ENCODE measurements at regions not wholly inside any gene's neighbourhood (a gene's known extent, or its start where the extent isn't known, plus 50 kb on each side); places are given as distances from the start of the nearest gene placed in this dataset.
"Not testable (repeated sequence)": the region's sequence is repeated elsewhere in the genome, so short reads cannot be mapped to it uniquely, and the experiment has no call there.

DNA sequence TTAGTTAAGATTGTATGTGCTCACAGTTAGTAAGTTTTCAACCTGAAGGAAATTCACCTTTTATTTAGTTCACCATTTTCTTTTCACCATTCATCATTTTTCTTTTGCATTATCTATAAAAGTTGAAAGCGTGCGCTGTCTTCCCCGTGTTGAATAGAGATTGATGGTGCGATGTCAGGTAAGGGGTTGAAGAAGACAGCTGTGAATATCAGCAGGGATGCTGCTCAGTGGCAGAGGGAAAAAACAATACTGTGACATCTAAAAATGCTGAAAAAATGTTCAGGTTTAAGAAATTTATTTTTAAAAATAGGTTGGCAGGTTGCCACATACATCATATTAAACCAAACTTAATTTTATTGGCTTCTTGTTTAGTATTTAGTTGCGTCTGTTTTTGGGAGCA lies 815.0 kb downstream of the DTWD2 start:
- no peaks in the 10 kb centered on the region for H3K9me3 ChIP-seq (ENCODE audit: control insufficient read depth, insufficient read depth, low read length)
- no peaks in the 10 kb centered on the region for H3K36me3 ChIP-seq (ENCODE audit: insufficient read depth, low read length)
- no peaks in the 10 kb centered on the region for H3K4me1 ChIP-seq (ENCODE audit: insufficient read depth, low read length)
- no peak overlapping the region for H3K9ac ChIP-seq (ENCODE audit: low read depth, low read length)

DNA sequence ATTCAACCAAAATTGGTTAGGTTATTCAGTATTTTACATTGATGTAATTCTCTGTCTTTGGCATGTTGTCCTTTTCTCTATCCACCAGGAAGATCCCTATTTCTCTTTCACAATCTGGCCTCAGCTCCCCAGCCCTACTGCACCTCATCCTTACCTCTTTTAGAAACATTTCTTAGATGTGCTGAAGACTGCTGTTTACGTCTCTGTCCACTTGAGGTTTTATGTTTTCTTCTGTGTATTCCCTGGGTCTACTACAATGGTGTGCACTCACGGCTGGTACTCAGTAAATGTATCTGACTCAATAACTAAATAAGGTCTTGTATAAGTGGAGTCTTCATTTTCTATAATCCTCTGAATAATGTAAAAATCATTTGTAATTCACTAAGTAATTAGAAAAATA lies 822.7 kb downstream of the DTWD2 start:
- Histone ChIP-seq H3K4me1 (ENCODE audit: insufficient read depth, low read length) (no peaks in the 10 kb centered on the region), H3K36me3 (ENCODE audit: insufficient read depth, low read length) (no peaks in the 10 kb centered on the region), H3K9me3 (ENCODE audit: control insufficient read depth, insufficient read depth, low read length) (no peaks in the 10 kb centered on the region), H3K9ac (ENCODE audit: low read depth, low read length) (no peak overlapping the region)

DNA sequence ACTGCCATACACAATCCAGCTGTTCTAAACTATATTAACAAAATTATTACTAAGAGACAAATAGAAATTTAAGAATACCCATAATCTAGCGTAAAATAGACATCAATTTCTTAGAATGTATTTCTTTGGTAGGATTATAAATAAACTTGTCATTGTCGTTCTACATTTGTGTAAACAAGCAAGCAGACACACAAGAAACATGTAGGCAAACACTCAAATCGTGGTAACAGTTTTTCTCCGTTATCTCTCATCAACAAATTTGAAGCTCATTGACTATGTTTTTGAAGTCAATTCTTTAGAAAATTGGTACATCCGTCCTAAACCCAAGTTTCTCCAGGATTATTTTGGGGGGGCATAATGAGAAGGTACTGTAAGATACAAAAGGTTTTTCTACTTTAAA lies 832.2 kb downstream of the DTWD2 start:
- H3K9me3 ChIP-seq (ENCODE audit: control insufficient read depth, insufficient read depth, low read length), result no peaks in the 10 kb centered on the region
- no peaks in the 10 kb centered on the region for H3K36me3 ChIP-seq (ENCODE audit: insufficient read depth, low read length)
- H3K4me1 ChIP-seq (ENCODE audit: insufficient read depth, low read length), result no peaks in the 10 kb centered on the region
- H3K9ac ChIP-seq (ENCODE audit: low read depth, low read length), result no peak overlapping the region

DNA sequence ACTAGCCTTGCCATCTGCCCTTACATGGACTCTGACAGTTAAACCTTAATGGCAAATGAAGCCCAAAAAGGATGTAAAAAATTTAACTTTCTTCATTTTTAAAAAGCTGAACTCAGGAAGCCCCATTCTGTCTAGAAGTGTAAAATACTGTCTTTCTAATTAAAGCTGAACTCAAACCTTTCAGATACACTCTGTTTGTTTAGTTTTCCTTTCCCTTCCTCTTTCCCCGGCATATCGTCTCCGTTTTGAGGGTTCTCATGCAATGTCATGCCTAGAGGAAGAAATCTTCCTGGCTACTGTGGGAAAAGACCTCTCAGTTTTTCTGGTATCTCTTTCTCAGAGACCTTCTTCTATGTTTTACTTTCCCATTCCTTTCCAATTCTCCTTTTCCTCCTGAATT lies 841.5 kb downstream of the DTWD2 start:
- Histone ChIP-seq H3K9ac (ENCODE audit: low read depth, low read length) (no peak overlapping the region), H3K9me3 (ENCODE audit: control insufficient read depth, insufficient read depth, low read length) (no peaks in the 10 kb centered on the region), H3K4me1 (ENCODE audit: insufficient read depth, low read length) (no peaks in the 10 kb centered on the region), H3K36me3 (ENCODE audit: insufficient read depth, low read length) (no peaks in the 10 kb centered on the region)

DNA sequence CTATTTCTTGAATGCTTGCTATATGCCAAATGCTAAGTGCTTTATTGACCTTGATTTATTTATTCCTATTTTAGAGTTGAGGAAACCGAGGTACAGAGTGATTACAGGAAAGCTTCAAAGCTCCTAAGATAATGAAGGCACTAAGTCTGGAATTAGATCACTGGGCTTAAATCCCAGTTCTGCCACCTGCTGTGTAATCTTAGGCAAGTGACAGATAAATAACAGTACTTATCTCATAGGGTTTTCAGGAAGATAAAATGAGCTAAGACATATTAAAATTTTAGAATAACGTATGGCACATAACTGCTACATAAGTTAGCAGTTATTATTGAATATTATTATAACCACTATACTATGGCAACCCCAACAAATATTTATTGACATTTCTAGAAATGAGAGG lies 843.8 kb downstream of the DTWD2 start:
- no peaks in the 10 kb centered on the region for H3K4me1 ChIP-seq (ENCODE audit: insufficient read depth, low read length)
- H3K9ac ChIP-seq (ENCODE audit: low read depth, low read length), result no peak overlapping the region
- no peaks in the 10 kb centered on the region for H3K9me3 ChIP-seq (ENCODE audit: control insufficient read depth, insufficient read depth, low read length)
- H3K36me3 ChIP-seq (ENCODE audit: insufficient read depth, low read length), result no peaks in the 10 kb centered on the region

DNA sequence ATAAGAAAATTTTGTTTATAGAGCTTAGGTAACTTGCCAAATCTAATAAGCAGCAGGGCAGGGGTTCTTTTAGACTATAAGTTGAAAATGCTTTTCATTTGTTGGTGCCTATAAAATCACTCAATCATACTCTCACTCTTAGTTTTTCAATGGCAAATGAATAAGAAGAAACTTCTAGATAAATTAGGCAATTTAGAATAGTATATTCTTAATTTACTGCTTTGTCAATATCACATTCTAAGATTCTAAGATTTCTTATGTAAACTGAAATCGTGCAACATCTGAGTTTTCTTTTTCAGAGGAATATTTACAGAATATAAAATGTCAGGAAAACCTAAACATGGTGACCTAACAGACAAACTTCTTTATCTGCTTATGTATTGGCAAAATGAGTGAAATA lies 849.0 kb downstream of the DTWD2 start:
- Histone ChIP-seq H3K4me1 (ENCODE audit: insufficient read depth, low read length) (no peaks in the 10 kb centered on the region), H3K9me3 (ENCODE audit: control insufficient read depth, insufficient read depth, low read length) (no peaks in the 10 kb centered on the region), H3K36me3 (ENCODE audit: insufficient read depth, low read length) (no peaks in the 10 kb centered on the region), H3K9ac (ENCODE audit: low read depth, low read length) (no peak overlapping the region)

DNA sequence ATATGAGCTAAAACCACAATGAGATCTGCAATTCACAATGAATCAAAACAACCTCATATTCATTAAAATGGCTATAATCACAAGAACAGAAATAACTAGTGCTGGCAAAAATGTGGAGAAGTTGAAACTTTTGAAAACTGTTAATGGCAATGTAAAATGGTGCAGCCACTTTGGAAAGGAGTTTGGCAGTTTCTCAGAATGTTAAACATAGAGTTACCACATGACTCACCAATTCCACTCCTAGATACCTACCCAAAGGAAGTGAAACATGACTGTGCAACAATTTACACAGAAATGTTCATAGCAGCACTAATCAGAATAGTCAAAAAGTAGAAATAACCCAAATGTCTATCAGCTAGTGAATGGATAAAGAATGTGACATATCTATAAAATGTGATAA lies 862.2 kb downstream of the DTWD2 start:
- no peak overlapping the region for H3K9ac ChIP-seq (ENCODE audit: low read depth, low read length)
- H3K4me1 ChIP-seq (ENCODE audit: insufficient read depth, low read length), result no peaks in the 10 kb centered on the region
- H3K36me3 ChIP-seq (ENCODE audit: insufficient read depth, low read length), result no peaks in the 10 kb centered on the region
- H3K9me3 ChIP-seq (ENCODE audit: control insufficient read depth, insufficient read depth, low read length), result no peaks in the 10 kb centered on the region

DNA sequence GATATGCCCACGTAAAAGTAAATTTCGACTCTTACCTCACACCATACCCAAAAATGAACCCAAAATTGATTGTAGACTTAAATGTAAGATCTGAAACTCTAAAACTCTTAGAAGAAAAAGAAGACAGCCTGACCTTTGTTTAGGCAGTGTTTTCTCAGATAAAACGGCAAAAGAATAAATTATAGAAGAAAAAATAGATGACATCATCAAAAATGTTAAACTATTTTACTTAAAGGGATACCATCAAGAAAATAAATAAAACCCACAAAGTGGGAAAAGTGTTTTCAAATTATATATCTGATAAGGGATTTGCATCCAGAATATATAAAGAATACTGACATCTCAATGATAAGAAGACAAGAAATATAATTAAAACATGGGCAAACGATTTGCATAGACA lies 862.7 kb downstream of the DTWD2 start:
- Histone ChIP-seq H3K9ac (ENCODE audit: low read depth, low read length) (no peak overlapping the region), H3K36me3 (ENCODE audit: insufficient read depth, low read length) (no peaks in the 10 kb centered on the region), H3K9me3 (ENCODE audit: control insufficient read depth, insufficient read depth, low read length) (no peaks in the 10 kb centered on the region), H3K4me1 (ENCODE audit: insufficient read depth, low read length) (no peaks in the 10 kb centered on the region)

DNA sequence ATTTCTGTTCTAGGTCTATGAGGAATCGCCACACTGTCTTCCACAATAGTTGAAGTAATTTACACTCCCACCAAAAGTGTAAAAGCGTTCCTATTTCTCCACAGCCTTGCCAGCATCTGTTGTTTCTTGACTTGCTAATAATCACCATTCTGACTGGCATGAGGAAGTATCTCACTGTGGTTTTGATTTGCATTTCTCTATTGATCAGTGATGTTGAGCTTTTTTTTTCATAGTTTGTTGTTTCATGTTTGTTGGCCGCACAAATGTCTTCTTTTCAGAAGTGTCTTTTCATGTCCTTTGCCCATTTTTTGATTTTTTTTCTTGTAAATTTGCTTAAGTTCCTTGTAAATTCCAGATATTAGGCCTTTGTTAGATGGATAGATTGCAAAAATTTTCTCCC lies 867.1 kb downstream of the DTWD2 start:
- Histone ChIP-seq H3K4me1 (ENCODE audit: insufficient read depth, low read length) (no peaks in the 10 kb centered on the region), H3K36me3 (ENCODE audit: insufficient read depth, low read length) (no peaks in the 10 kb centered on the region), H3K9me3 (ENCODE audit: control insufficient read depth, insufficient read depth, low read length) (no peaks in the 10 kb centered on the region), H3K9ac (ENCODE audit: low read depth, low read length) (no peak overlapping the region)

DNA sequence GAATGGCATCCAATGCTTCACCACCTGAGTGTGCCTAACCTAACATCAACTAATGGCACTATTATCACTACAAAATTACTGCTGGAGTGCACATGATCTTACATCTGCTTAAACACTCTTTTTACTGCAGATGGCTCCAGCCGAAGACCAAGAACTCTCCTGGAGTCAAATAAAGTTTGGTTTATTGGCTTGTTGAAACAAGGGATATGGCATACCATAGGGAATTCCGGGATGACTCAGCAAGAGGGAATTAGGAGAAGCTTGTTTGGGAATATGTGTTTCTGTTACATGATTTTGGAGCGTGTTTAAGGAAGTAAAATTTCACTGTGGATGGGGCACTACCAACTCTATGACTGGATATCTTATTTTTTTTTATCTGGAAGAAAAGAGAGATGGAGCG lies 872.6 kb downstream of the DTWD2 start:
- Histone ChIP-seq H3K36me3 (ENCODE audit: insufficient read depth, low read length) (no peaks in the 10 kb centered on the region), H3K9me3 (ENCODE audit: control insufficient read depth, insufficient read depth, low read length) (no peaks in the 10 kb centered on the region), H3K9ac (ENCODE audit: low read depth, low read length) (no peak overlapping the region), H3K4me1 (ENCODE audit: insufficient read depth, low read length) (no peaks in the 10 kb centered on the region)

DNA sequence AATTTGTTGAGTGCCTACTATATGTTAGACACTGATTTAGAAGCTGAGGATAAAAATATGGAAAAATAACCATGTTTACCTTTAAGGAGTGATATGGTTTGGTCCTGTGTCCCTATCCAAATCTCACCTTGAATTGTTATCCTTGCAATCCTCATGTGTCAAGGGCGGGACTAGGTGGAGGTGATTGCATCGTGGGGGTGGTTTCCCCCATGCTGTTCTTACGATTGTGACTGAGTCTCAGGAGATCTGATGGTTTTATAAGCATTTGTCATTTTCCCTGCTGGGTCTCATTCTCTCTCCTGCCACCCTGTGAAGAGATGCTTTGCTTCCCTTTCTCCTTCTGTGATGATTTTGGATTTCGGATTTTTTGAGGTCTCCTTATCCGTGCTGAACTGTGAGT lies 876.4 kb downstream of the DTWD2 start:
- Histone ChIP-seq H3K4me1 (ENCODE audit: insufficient read depth, low read length) (no peaks in the 10 kb centered on the region), H3K9ac (ENCODE audit: low read depth, low read length) (no peak overlapping the region), H3K36me3 (ENCODE audit: insufficient read depth, low read length) (no peaks in the 10 kb centered on the region), H3K9me3 (ENCODE audit: control insufficient read depth, insufficient read depth, low read length) (no peaks in the 10 kb centered on the region)

DNA sequence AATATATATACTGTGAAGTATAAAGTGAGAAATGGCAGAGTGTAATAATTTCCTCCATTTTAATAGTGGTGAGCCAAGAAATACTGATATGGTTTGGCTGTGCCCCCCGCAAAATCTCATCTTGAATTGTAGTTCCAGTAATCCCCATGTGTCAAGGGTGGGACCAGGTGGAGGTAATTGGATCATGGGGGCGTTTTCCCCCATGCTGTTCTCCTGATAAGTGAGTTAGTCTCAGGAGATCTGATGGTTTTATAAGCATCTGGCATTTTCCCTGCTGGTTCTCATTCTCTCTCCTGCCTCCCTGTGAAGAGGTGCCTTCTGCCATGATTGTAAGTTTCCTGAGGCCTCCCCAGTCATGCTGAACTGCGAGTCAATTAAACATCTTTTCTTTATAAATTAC lies 881.1 kb downstream of the DTWD2 start:
- H3K4me1 ChIP-seq (ENCODE audit: insufficient read depth, low read length); H3K36me3 ChIP-seq (ENCODE audit: insufficient read depth, low read length); H3K9ac ChIP-seq (ENCODE audit: low read depth, low read length); H3K9me3 ChIP-seq (ENCODE audit: control insufficient read depth, insufficient read depth, low read length): not testable (repeated sequence)

DNA sequence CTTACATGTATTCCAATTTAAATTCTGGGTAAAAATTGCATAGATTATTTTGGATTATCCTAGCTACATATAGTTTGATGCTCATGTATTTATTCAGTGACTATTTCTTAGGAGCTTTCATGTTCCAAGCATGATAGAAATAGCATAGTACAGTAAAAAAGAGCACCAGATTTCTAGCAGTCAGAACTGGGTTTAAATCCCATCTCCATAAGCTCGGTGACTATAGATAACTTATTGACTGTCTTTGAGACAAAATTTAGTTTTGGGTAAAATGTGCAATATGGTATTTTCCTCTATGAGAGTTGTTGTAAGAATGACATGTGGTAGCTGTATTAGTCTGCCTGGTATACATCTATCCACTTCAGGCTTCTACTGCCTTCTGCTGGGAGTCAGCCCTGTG lies 889.6 kb downstream of the DTWD2 start:
- H3K36me3 ChIP-seq (ENCODE audit: insufficient read depth, low read length), result no peaks in the 10 kb centered on the region

DNA sequence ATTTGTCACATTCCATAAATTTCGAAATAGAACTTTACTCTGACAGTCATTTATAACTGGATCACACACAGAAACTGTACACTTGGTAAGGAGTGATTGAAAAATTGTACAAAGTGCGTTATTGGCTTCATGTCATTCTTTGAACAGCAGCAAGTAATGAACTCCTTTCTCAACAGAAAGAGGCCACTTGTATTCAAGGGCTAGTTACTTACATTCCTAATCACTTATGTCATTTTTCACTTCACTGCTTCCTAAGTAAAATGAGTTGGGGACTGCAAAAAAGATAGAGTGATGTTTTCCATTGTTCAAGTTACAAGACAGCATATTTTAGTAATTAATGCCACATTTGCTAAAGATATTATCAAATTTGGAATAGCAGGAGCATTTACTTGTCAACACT lies 893.2 kb downstream of the DTWD2 start:
- Histone ChIP-seq H3K9me3 (ENCODE audit: control insufficient read depth, insufficient read depth, low read length) (no peaks in the 10 kb centered on the region), H3K4me1 (ENCODE audit: insufficient read depth, low read length) (peaks cover 4% of the 10 kb centered on the region; the same call in 1 of the 2 replicates), H3K9ac (ENCODE audit: low read depth, low read length) (no peak overlapping the region), H3K36me3 (ENCODE audit: insufficient read depth, low read length) (no peaks in the 10 kb centered on the region)

More for the DNA sequence above, 889.6 kb downstream of the DTWD2 start:
- H3K9ac ChIP-seq (ENCODE audit: low read depth, low read length), result no peak overlapping the region
- peaks cover 4% of the 10 kb centered on the region; the same call in 1 of the 2 replicates for H3K4me1 ChIP-seq (ENCODE audit: insufficient read depth, low read length)
- no peaks in the 10 kb centered on the region for H3K9me3 ChIP-seq (ENCODE audit: control insufficient read depth, insufficient read depth, low read length)

DNA sequence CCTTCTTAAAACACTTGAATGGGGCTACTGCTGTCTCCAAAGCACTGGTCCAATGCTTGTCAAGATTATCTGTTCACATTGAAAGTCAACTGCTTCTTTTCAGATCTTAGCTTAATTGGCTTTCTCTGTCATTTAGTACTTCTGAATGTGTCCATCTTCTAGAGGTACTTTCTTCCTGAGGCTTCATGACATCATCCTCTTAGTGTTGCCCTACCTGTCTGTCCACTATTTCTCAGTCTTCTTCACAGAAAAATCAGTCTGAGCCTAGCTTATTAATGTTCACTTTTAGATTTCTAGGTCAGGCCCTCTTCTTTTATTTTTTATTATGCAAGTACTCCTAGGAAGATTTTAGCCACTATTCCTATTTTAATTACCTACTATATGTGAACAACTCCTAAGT lies 899.9 kb downstream of the DTWD2 start:
- Histone ChIP-seq H3K9me3 (ENCODE audit: control insufficient read depth, insufficient read depth, low read length) (no peaks in the 10 kb centered on the region), H3K36me3 (ENCODE audit: insufficient read depth, low read length) (no peaks in the 10 kb centered on the region), H3K9ac (ENCODE audit: low read depth, low read length) (no peak overlapping the region)

DNA sequence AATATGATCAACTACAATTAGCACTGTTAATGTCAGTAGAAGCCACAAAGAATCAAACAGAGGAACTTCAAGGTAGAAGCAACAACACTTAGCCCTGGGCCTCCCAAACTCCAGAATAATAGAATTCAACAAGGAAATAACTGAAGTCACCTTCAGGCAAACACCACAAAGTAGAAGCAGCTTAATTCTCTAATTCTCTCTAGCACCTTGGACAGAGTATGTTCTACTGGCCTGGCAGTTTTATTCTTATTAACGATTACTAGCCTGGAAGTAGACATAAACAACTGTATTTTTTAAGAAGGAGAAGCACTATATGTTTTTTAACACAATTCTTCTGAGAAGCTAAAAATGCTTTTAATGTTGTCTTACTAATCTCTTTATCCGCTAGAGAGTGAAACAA lies 911.9 kb downstream of the DTWD2 start:
- no peaks in the 10 kb centered on the region for H3K4me1 ChIP-seq (ENCODE audit: insufficient read depth, low read length)
- H3K9ac ChIP-seq (ENCODE audit: low read depth, low read length), result no peak overlapping the region
- H3K36me3 ChIP-seq (ENCODE audit: insufficient read depth, low read length), result no peaks in the 10 kb centered on the region
- no peaks in the 10 kb centered on the region for H3K9me3 ChIP-seq (ENCODE audit: control insufficient read depth, insufficient read depth, low read length)

More for the DNA sequence above, 899.9 kb downstream of the DTWD2 start:
- no peaks in the 10 kb centered on the region for H3K4me1 ChIP-seq (ENCODE audit: insufficient read depth, low read length)
